Heart left ventricle (tissue), 13 donors: ENCODE measurements at regions not wholly inside any gene's neighbourhood (a gene's known extent, or its start where the extent isn't known, plus 50 kb on each side); places are given as distances from the start of the nearest gene placed in this dataset.

Experiments
- POLR2A ChIP-seq, 2 donors: fragments of 450-650 bp; IDR thresholded peaks; one replicate each; pipeline ENCODE4 v1.6.1; 2017; ENCODE audit warnings: antibody characterized with exemption in 2 of 2, mild to moderate bottlenecking in 2 of 2, moderate library complexity in 2 of 2
- TF ChIP-seq, protein P1 (sequence below), 12 donors: fragments of 200-600 bp; sonication (generic) in 4 of 12; IDR thresholded peaks; one replicate each; pipeline versions ENCODE4 v1.5.0 to v1.8.0; 2018 to 2022; ENCODE audit warnings: antibody characterized with exemption in 12 of 12, mild to moderate bottlenecking in 5 of 12
- donor health status: ischemic (EF 13 %, LVEDD 7.1; RV severe dilation, severe dysfunction).
- donor health status: DM: no; HTN: yes; CAD: no.
- donor health status: DM: no; HTN: no; CAD: no.
- donor health status: ischemic (EF 25% LVEDD 6.9; RV normal size, moderate dysfunction).
- donor health status: ischemic (EF 25% LVEDD 5.7; RV mildly dilated, moderate dysfunction).
- donor health status: ischemic (EF 35%, LVEDD 5.7; RV mildly dilated, moderate dysfunction).
- donor health status: nonischemic (EF 11% LVEDD 7.7; RV severe dilation, severe dysfunction).
- donor health status: DM: yes; HTN: yes; CAD: no.
- donor health status: PGD.
- donor health status: ischemic (EF 29% LVEDD 5.4; RV normal size, mild dysfunction).
- donor health status: nonischemic (EF 23%, LVEDD 6.1; RV moderate dilation, normal function).

DNA sequence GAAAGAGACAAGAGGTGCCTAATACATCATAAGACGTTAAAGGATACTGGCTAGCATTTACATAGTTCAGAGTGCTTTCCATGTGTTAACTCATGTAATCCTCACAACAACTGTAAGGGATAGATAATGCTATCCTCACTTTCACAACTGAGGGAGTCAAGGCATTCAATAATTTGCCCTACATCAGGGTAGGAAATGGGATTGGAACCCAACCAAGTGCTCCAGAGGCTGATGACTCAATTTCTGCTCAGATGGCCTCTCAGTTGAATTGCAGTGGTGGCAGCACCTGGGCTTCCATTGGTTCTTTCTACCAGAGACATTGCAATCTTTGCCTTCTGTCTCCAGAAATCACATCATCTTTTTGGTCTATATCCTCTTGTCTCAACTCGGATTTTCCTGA, 232.9 kb downstream of the ETS1 start:
- TF ChIP-seq, protein P1, sequence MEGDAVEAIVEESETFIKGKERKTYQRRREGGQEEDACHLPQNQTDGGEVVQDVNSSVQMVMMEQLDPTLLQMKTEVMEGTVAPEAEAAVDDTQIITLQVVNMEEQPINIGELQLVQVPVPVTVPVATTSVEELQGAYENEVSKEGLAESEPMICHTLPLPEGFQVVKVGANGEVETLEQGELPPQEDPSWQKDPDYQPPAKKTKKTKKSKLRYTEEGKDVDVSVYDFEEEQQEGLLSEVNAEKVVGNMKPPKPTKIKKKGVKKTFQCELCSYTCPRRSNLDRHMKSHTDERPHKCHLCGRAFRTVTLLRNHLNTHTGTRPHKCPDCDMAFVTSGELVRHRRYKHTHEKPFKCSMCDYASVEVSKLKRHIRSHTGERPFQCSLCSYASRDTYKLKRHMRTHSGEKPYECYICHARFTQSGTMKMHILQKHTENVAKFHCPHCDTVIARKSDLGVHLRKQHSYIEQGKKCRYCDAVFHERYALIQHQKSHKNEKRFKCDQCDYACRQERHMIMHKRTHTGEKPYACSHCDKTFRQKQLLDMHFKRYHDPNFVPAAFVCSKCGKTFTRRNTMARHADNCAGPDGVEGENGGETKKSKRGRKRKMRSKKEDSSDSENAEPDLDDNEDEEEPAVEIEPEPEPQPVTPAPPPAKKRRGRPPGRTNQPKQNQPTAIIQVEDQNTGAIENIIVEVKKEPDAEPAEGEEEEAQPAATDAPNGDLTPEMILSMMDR (IDR thresholded peaks at IDR 0.05), result no peak
- no peak for TF ChIP-seq POLR2A (IDR thresholded peaks at IDR 0.05)
